HepG2 (cell line): ENCODE measurements at regions not wholly inside any gene's neighbourhood (a gene's known extent, or its start where the extent isn't known, plus 50 kb on each side); places are given as distances from the start of the nearest gene placed in this dataset.

Source experiments
- AHR ChIP-seq: IDR thresholded peaks from 2 replicates; pipeline ENCODE4 v1.6.1; 2018; ENCODE audit warnings: missing genetic modification reagents, missing compliant biosample characterization
- DBP ChIP-seq: sonication (generic); formaldehyde crosslinking; IDR thresholded peaks from 2 replicates; pipeline ENCODE4 v1.4.0; 2020; ENCODE audit warnings: missing genetic modification reagents; ENCODE audit errors: not compliant biosample characterization
- ETV5 ChIP-seq: IDR thresholded peaks from 2 replicates; pipeline ENCODE4 v1.6.1; 2018; ENCODE audit warnings: missing biosample characterization, missing genetic modification reagents, inconsistent platforms, borderline replicate concordance
- GABPB1 ChIP-seq: IDR thresholded peaks from 2 replicates; pipeline ENCODE4 v1.6.1; 2016; ENCODE audit warnings: mild to moderate bottlenecking, missing genetic modification reagents, moderate library complexity, missing compliant biosample characterization
- HNRNPLL ChIP-seq: fragments of 200-400 bp; formaldehyde crosslinking; IDR thresholded peaks from 2 replicates; pipeline ENCODE4 v1.6.1; 2017; ENCODE audit warnings: mild to moderate bottlenecking, low read depth, low read length; ENCODE audit not compliant: poor library complexity, severe bottlenecking
- IRF2 ChIP-seq: IDR thresholded peaks from 2 replicates; pipeline ENCODE4 v1.6.1; 2018; ENCODE audit warnings: missing genetic modification reagents, missing compliant biosample characterization
- KLF16 ChIP-seq, 2 experiments: sonication (generic) in 1 of 2; formaldehyde crosslinking in 1 of 2; IDR thresholded peaks; 2 replicates each; pipeline versions ENCODE4 v1.6.1 to v1.8.0; 2016 to 2023; ENCODE audit warnings: missing genetic modification reagents in 2 of 2, missing compliant biosample characterization in 1 of 2
- MAF1 ChIP-seq: sonication (generic); formaldehyde crosslinking; IDR thresholded peaks from 2 replicates; pipeline ENCODE4 v1.5.0; 2020; ENCODE audit warnings: missing genetic modification reagents, borderline replicate concordance
- MTF1 ChIP-seq: sonication (generic); formaldehyde crosslinking; IDR thresholded peaks from 2 replicates; pipeline ENCODE4 v1.5.0; 2020; ENCODE audit warnings: missing genetic modification reagents
- MXD4 ChIP-seq: IDR thresholded peaks from 2 replicates; pipeline ENCODE4 v1.6.1; 2016; ENCODE audit warnings: mild to moderate bottlenecking, missing biosample characterization, missing genetic modification reagents
- NFYC ChIP-seq: IDR thresholded peaks from 2 replicates; pipeline ENCODE4 v1.6.1; 2016; ENCODE audit warnings: missing genetic modification reagents, missing compliant biosample characterization
- RELA ChIP-seq: sonication (generic); formaldehyde crosslinking; IDR thresholded peaks from 2 replicates; pipeline ENCODE4 v1.4.0; 2020; ENCODE audit warnings: missing genetic modification reagents
- REST ChIP-seq, 2 experiments: IDR thresholded peaks; 2 replicates each; pipeline ENCODE4 v1.6.1; 2011 to 2012; ENCODE audit warnings: low read length in 2 of 2, borderline replicate concordance in 1 of 2, low read depth in 1 of 2, mild to moderate bottlenecking in 1 of 2, moderate library complexity in 1 of 2
- RXRB ChIP-seq: IDR thresholded peaks from 2 replicates; pipeline ENCODE4 v1.6.1; 2016; ENCODE audit warnings: borderline replicate concordance, missing genetic modification reagents, missing compliant biosample characterization
- SALL2 ChIP-seq: sonication (generic); formaldehyde crosslinking; IDR thresholded peaks from 2 replicates; pipeline ENCODE4 v1.8.1; 2023; ENCODE audit warnings: mild to moderate bottlenecking, missing genetic modification reagents, inconsistent platforms
- SAP130 ChIP-seq: IDR thresholded peaks from 2 replicates; pipeline ENCODE4 v1.6.1; 2016; ENCODE audit warnings: low read depth
- SATB2 ChIP-seq: sonication (generic); formaldehyde crosslinking; IDR thresholded peaks from 2 replicates; pipeline ENCODE4 v1.5.0; 2020; ENCODE audit warnings: missing genetic modification reagents
- XBP1 ChIP-seq: sonication (generic); formaldehyde crosslinking; IDR thresholded peaks from 2 replicates; pipeline ENCODE4 v1.5.0; 2020; ENCODE audit warnings: missing genetic modification reagents
- ZBTB43 ChIP-seq: sonication (generic); formaldehyde crosslinking; conservative IDR thresholded peaks from 2 replicates; pipeline ENCODE4 v1.4.0; 2020; ENCODE audit warnings: missing genetic modification reagents
- ZFP37 ChIP-seq: sonication (generic); formaldehyde crosslinking; IDR thresholded peaks from 2 replicates; pipeline ENCODE4 v1.4.0; 2020; ENCODE audit warnings: missing genetic modification reagents, borderline replicate concordance
- ZNF160 ChIP-seq: sonication (generic); formaldehyde crosslinking; IDR thresholded peaks from 2 replicates; pipeline ENCODE4 v1.8.0; 2022; ENCODE audit warnings: mild to moderate bottlenecking, inconsistent platforms, missing genetic modification reagents
- ZNF263 ChIP-seq: sonication (generic); formaldehyde crosslinking; IDR thresholded peaks from 2 replicates; pipeline ENCODE4 v1.4.0; 2020; ENCODE audit warnings: missing genetic modification reagents
- ZNF335 ChIP-seq: sonication (generic); formaldehyde crosslinking; IDR thresholded peaks from 2 replicates; pipeline ENCODE4 v1.4.0; 2020; ENCODE audit warnings: missing genetic modification reagents
- ZNF766 ChIP-seq: sonication (generic); formaldehyde crosslinking; IDR thresholded peaks from 2 replicates; pipeline ENCODE4 v1.5.0; 2020; ENCODE audit warnings: missing genetic modification reagents, borderline replicate concordance
- ZNF768 ChIP-seq: sonication (generic); formaldehyde crosslinking; IDR thresholded peaks from 2 replicates; pipeline ENCODE4 v1.4.0; 2020; ENCODE audit warnings: missing genetic modification reagents
- ZNF777 ChIP-seq: sonication (generic); formaldehyde crosslinking; IDR thresholded peaks from 2 replicates; pipeline ENCODE4 v1.4.0; 2020; ENCODE audit warnings: missing genetic modification reagents

- TF ChIP-seq REST (IDR thresholded peaks at IDR 0.05; ENCODE audit: borderline replicate concordance in 1 of 2, low read depth in 1 of 2, low read length in 2 of 2) (peak; percentile 19 to 85), ZNF766 (CRISPR knock-in tag) (peak; percentile 91; the same call in 1 of the 2 replicates), SAP130 (CRISPR knock-in tag) (peak; percentile 85), ZFP37 (CRISPR knock-in tag) (0 out of 2 replicates have a peak, but pooled peaks have one; percentile 51), ZNF777 (CRISPR knock-in tag) (peak; percentile 74), XBP1 (peak; percentile 61; the same call in 1 of the 2 replicates), ZNF768 (CRISPR knock-in tag) (peak; percentile 79; the same call in 1 of the 2 replicates), HNRNPLL (peak; percentile 31), ZNF263 (CRISPR knock-in tag) (peak; percentile 87), NFYC (CRISPR knock-in tag) (0 out of 2 replicates have a peak, but pooled peaks have one; percentile 32), MTF1 (CRISPR knock-in tag) (peak; percentile 86), DBP (CRISPR knock-in tag) (peak; percentile 91), MAF1 (CRISPR knock-in tag) (peak; percentile 81; the same call in 1 of the 2 replicates), AHR (peak; percentile 80; the same call in 1 of the 2 replicates), ZBTB43 (CRISPR knock-in tag) (peak; percentile 87), SATB2 (CRISPR knock-in tag) (0 out of 2 replicates have a peak, but pooled peaks have one; percentile 81), IRF2 (CRISPR knock-in tag) (peak; percentile 58; the same call in 1 of the 2 replicates), GABPB1 (CRISPR knock-in tag) (peak; percentile 73; the same call in 1 of the 2 replicates), KLF16 (CRISPR knock-in tag; IDR thresholded peaks at IDR 0.05) (peak in 1 of 2 experiments; percentile 91; a peak in 2 of 4 replicates), SALL2 (CRISPR knock-in tag) (peak; percentile 98), ZNF335 (CRISPR knock-in tag) (0 out of 2 replicates have a peak, but pooled peaks have one; percentile 35), RXRB (CRISPR knock-in tag) (peak; percentile 47; the same call in 1 of the 2 replicates), MXD4 (CRISPR knock-in tag) (peak; percentile 91), ETV5 (CRISPR knock-in tag) (peak; percentile 39; the same call in 1 of the 2 replicates), ZNF160 (CRISPR knock-in tag) (peak; percentile 92; the same call in 1 of the 2 replicates), RELA (CRISPR knock-in tag) (0 out of 2 replicates have a peak, but pooled peaks have one; percentile 48)
Observed at GRCh38 chr20:64327550-64328317, 72.2 kb downstream of the PCMTD2 start (continued).
